SK-N-SH treated with all-trans-retinoic acid at 6 μM for 48 hours (cell line): ENCODE measurements at regions not wholly inside any gene's neighbourhood (a gene's known extent, or its start where the extent isn't known, plus 50 kb on each side); places are given as distances from the start of the nearest gene placed in this dataset.

Source experiments
- ATAC-seq: fragments of 200-7000 bp; cut with Tn5 transposase; 3 replicates; pipeline ENCODE4 v1.9.1; 2020; ENCODE audit warnings: mild to moderate bottlenecking, moderate library complexity
- ARNTL ChIP-seq: fragments of 450-650 bp; formaldehyde crosslinking; IDR thresholded peaks from 2 replicates; pipeline ENCODE4 v1.5.0; 2020; ENCODE audit warnings: low read depth, mild to moderate bottlenecking, moderate library complexity, borderline replicate concordance
- CSDC2 ChIP-seq: fragments of 250-450 bp; sonication (Bioruptor Pico); IDR thresholded peaks from 2 replicates; pipeline ENCODE4 v1.5.0; 2020; ENCODE audit warnings: mild to moderate bottlenecking, moderate library complexity
- ESRRG ChIP-seq: fragments of 250-450 bp; sonication (Bioruptor Pico); IDR thresholded peaks from 2 replicates; pipeline ENCODE4 v1.6.1; 2021; ENCODE audit warnings: mild to moderate bottlenecking
- GLIS3 ChIP-seq: fragments of 250-450 bp; sonication (Bioruptor Pico); IDR thresholded peaks from 2 replicates; pipeline ENCODE4 v1.5.0; 2020; ENCODE audit warnings: mild to moderate bottlenecking, moderate library complexity
- ISL1 ChIP-seq: fragments of 250-450 bp; sonication (Bioruptor Pico); IDR thresholded peaks from 2 replicates; pipeline ENCODE4 v2.1.2; 2022; ENCODE audit warnings: mild to moderate bottlenecking, moderate library complexity
- PPARA ChIP-seq: fragments of 250-450 bp; sonication (Bioruptor Pico); IDR thresholded peaks from 2 replicates; pipeline ENCODE4 v1.5.0; 2020; ENCODE audit warnings: mild to moderate bottlenecking, borderline replicate concordance
- RARB ChIP-seq: fragments of 250-450 bp; sonication (Bioruptor Pico); IDR thresholded peaks from 2 replicates; pipeline ENCODE4 v1.8.0; 2021; ENCODE audit warnings: mild to moderate bottlenecking, moderate library complexity
- SNAI2 ChIP-seq: fragments of 250-450 bp; sonication (Bioruptor Pico); IDR thresholded peaks from 2 replicates; pipeline ENCODE4 v1.5.0; 2020; ENCODE audit warnings: mild to moderate bottlenecking, moderate library complexity
- TCF4 ChIP-seq: fragments of 250-450 bp; sonication (Bioruptor Pico); IDR thresholded peaks from 2 replicates; pipeline ENCODE4 v1.8.0; 2021; ENCODE audit warnings: mild to moderate bottlenecking, moderate library complexity, borderline replicate concordance
- TOX ChIP-seq: fragments of 250-450 bp; sonication (Bioruptor Pico); IDR thresholded peaks from 2 replicates; pipeline ENCODE4 v1.8.0; 2021; ENCODE audit warnings: mild to moderate bottlenecking, moderate library complexity, borderline replicate concordance
- ZC3H10 ChIP-seq: fragments of 250-450 bp; sonication (Bioruptor Pico); IDR thresholded peaks from 2 replicates; pipeline ENCODE4 v1.5.1; 2021; ENCODE audit warnings: mild to moderate bottlenecking, moderate library complexity
- ZFP3 ChIP-seq: fragments of 250-450 bp; sonication (Bioruptor Pico); IDR thresholded peaks from 2 replicates; pipeline ENCODE4 v1.5.0; 2020; ENCODE audit warnings: mild to moderate bottlenecking, moderate library complexity
- ZFP30 ChIP-seq: fragments of 450-650 bp; formaldehyde crosslinking; IDR thresholded peaks from 2 replicates; pipeline ENCODE4 v1.5.0; 2022; ENCODE audit warnings: mild to moderate bottlenecking, moderate library complexity
- ZNF565 ChIP-seq: fragments of 450-650 bp; formaldehyde crosslinking; conservative IDR thresholded peaks from 2 replicates; pipeline ENCODE4 v1.5.0; 2020; ENCODE audit warnings: low read depth, mild to moderate bottlenecking, moderate library complexity
- ZNF8 ChIP-seq: fragments of 450-650 bp; formaldehyde crosslinking; IDR thresholded peaks from 2 replicates; pipeline ENCODE4 v1.5.0; 2020; ENCODE audit warnings: mild to moderate bottlenecking, moderate library complexity
- TF ChIP-seq, protein P1 (sequence below): fragments of 250-450 bp; sonication (Bioruptor Pico); IDR thresholded peaks from 2 replicates; pipeline ENCODE4 v1.8.0; 2021; ENCODE audit warnings: low read depth, mild to moderate bottlenecking, moderate library complexity, borderline replicate concordance
- TF ChIP-seq, protein P2 (sequence below): fragments of 250-450 bp; sonication (Bioruptor Pico); IDR thresholded peaks from 2 replicates; pipeline ENCODE4 v1.5.1; 2020; ENCODE audit warnings: low read depth, mild to moderate bottlenecking, moderate library complexity
- TF ChIP-seq, protein P3 (sequence below): fragments of 250-450 bp; sonication (Bioruptor Pico); IDR thresholded peaks from 2 replicates; pipeline ENCODE4 v1.5.0; 2020; ENCODE audit warnings: mild to moderate bottlenecking, moderate library complexity
- TF ChIP-seq, protein P4 (sequence below): fragments of 250-450 bp; sonication (Bioruptor Pico); IDR thresholded peaks from 2 replicates; pipeline ENCODE4 v1.5.1; 2021; ENCODE audit warnings: mild to moderate bottlenecking, moderate library complexity

DNA sequence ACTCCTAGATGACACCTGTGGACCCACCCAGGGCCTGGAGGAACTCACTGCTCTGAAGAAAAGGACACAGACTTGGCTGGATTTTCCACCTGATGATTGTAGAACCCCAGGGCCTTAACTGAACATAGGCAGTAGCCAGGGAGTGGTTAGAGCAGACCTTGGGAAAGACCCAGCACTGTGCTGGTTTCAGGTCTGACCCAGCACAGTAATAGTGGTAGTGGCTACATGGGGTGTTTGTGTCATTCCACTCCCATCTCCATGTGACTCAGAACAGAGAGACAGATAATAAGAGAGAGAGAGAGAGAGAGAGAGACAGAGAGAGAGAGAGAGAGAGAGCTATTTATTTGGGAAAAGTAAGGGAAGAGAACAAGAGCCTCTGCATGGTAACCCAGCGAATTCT is 239.1 kb upstream of the MEOX2 start:
- ATAC-seq, result no peak
- TF ChIP-seq PPARA (CRISPR knock-in tag), result no peak
- no peak for TF ChIP-seq ZFP30 (CRISPR knock-in tag)
- TF ChIP-seq ZFP3 (CRISPR knock-in tag), result no peak
- TF ChIP-seq RARB (CRISPR knock-in tag), result no peak
- no peak for TF ChIP-seq GLIS3 (CRISPR knock-in tag)
- TF ChIP-seq, protein P1, sequence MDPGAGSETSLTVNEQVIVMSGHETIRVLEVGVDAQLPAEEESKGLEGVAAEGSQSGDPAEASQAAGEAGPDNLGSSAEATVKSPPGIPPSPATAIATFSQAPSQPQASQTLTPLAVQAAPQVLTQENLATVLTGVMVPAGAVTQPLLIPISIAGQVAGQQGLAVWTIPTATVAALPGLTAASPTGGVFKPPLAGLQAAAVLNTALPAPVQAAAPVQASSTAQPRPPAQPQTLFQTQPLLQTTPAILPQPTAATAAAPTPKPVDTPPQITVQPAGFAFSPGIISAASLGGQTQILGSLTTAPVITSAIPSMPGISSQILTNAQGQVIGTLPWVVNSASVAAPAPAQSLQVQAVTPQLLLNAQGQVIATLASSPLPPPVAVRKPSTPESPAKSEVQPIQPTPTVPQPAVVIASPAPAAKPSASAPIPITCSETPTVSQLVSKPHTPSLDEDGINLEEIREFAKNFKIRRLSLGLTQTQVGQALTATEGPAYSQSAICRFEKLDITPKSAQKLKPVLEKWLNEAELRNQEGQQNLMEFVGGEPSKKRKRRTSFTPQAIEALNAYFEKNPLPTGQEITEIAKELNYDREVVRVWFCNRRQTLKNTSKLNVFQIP (CRISPR knock-in tag), result no peak
- TF ChIP-seq, protein P2, sequence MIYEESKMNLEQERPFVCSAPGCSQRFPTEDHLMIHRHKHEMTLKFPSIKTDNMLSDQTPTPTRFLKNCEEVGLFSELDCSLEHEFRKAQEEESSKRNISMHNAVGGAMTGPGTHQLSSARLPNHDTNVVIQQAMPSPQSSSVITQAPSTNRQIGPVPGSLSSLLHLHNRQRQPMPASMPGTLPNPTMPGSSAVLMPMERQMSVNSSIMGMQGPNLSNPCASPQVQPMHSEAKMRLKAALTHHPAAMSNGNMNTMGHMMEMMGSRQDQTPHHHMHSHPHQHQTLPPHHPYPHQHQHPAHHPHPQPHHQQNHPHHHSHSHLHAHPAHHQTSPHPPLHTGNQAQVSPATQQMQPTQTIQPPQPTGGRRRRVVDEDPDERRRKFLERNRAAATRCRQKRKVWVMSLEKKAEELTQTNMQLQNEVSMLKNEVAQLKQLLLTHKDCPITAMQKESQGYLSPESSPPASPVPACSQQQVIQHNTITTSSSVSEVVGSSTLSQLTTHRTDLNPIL (CRISPR knock-in tag), result no peak
- no peak for TF ChIP-seq SNAI2 (CRISPR knock-in tag)
- TF ChIP-seq ARNTL (CRISPR knock-in tag), result no peak
- TF ChIP-seq TCF4, result no peak
- no peak for TF ChIP-seq ESRRG (CRISPR knock-in tag)
- TF ChIP-seq ZNF8 (CRISPR knock-in tag), result no peak
- no peak for TF ChIP-seq ZC3H10
- TF ChIP-seq ISL1 (CRISPR knock-in tag), result no peak
- TF ChIP-seq, protein P3, sequence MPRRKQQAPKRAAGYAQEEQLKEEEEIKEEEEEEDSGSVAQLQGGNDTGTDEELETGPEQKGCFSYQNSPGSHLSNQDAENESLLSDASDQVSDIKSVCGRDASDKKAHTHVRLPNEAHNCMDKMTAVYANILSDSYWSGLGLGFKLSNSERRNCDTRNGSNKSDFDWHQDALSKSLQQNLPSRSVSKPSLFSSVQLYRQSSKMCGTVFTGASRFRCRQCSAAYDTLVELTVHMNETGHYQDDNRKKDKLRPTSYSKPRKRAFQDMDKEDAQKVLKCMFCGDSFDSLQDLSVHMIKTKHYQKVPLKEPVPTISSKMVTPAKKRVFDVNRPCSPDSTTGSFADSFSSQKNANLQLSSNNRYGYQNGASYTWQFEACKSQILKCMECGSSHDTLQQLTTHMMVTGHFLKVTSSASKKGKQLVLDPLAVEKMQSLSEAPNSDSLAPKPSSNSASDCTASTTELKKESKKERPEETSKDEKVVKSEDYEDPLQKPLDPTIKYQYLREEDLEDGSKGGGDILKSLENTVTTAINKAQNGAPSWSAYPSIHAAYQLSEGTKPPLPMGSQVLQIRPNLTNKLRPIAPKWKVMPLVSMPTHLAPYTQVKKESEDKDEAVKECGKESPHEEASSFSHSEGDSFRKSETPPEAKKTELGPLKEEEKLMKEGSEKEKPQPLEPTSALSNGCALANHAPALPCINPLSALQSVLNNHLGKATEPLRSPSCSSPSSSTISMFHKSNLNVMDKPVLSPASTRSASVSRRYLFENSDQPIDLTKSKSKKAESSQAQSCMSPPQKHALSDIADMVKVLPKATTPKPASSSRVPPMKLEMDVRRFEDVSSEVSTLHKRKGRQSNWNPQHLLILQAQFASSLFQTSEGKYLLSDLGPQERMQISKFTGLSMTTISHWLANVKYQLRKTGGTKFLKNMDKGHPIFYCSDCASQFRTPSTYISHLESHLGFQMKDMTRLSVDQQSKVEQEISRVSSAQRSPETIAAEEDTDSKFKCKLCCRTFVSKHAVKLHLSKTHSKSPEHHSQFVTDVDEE, result no peak
- TF ChIP-seq ZNF565 (CRISPR knock-in tag), result no peak
- no peak for TF ChIP-seq TOX (CRISPR knock-in tag)

DNA sequence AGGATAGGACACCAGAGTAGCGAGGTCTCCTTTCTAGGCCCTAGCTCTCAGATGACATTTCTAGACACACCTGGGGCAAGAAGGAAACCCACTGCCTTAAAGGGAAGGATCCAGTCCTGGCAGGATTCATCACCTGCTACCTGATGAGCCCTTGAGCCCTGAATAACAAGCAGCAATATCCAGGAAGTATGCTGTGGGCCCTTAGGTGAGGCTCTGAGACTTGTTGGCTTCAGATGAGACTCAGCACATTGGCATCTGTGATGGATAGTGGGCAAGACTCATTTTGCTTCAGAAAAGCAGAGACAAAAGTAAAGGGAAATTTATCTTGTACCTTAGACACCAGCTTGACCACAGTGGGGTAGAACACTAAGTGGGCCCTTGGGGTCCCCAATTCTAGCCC is 238.4 kb upstream of the MEOX2 start:
- no peak for ATAC-seq
- TF ChIP-seq ZC3H10 (no peak), ISL1 (CRISPR knock-in tag) (no peak), PPARA (CRISPR knock-in tag) (no peak), ESRRG (CRISPR knock-in tag) (no peak), TOX (CRISPR knock-in tag) (no peak), CSDC2 (CRISPR knock-in tag) (no peak), TCF4 (no peak), ZNF8 (CRISPR knock-in tag) (no peak), ZFP3 (CRISPR knock-in tag) (no peak)
- TF ChIP-seq, protein P3, result no peak
- TF ChIP-seq, protein P1 (CRISPR knock-in tag), result no peak
- TF ChIP-seq, protein P4, sequence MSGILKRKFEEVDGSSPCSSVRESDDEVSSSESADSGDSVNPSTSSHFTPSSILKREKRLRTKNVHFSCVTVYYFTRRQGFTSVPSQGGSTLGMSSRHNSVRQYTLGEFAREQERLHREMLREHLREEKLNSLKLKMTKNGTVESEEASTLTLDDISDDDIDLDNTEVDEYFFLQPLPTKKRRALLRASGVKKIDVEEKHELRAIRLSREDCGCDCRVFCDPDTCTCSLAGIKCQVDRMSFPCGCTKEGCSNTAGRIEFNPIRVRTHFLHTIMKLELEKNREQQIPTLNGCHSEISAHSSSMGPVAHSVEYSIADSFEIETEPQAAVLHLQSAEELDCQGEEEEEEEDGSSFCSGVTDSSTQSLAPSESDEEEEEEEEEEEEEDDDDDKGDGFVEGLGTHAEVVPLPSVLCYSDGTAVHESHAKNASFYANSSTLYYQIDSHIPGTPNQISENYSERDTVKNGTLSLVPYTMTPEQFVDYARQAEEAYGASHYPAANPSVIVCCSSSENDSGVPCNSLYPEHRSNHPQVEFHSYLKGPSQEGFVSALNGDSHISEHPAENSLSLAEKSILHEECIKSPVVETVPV (CRISPR knock-in tag), result no peak
